ENCODE measurements at regions not wholly inside any gene's neighbourhood (a gene's known extent, or its start where the extent isn't known, plus 50 kb on each side); places are given as distances from the start of the nearest gene placed in this dataset.

DNA sequence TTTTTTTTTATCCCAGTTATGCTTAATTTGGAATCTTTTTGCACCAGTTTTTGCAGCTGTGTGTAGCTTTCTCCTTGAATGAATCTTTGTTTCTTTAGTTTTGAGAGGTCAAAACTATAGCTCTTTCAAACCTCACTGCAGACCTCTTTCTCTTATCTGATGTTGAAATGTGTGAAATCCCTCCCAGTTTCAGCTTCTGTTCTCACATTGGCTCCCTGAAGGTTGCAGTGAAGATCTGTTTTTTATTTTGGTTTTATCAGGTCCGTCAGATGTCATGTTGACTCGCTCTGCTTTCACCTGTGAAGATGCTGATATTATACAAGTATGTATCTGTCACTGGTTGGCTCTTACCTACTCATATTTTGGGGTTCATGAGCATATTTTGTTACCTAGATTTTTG is 372.0 kb downstream of the RFC3 start:
- no peaks in the 10 kb centered on the region for H3K4me1 Mint-ChIP-seq (ENCODE audit: unreplicated experiment)
- no peak overlapping the region for H3K27ac Mint-ChIP-seq
- no peaks in the 10 kb centered on the region for H3K27me3 Mint-ChIP-seq
- H3K4me3 Mint-ChIP-seq: no peak overlapping the region
- TF ChIP-seq, protein P1, sequence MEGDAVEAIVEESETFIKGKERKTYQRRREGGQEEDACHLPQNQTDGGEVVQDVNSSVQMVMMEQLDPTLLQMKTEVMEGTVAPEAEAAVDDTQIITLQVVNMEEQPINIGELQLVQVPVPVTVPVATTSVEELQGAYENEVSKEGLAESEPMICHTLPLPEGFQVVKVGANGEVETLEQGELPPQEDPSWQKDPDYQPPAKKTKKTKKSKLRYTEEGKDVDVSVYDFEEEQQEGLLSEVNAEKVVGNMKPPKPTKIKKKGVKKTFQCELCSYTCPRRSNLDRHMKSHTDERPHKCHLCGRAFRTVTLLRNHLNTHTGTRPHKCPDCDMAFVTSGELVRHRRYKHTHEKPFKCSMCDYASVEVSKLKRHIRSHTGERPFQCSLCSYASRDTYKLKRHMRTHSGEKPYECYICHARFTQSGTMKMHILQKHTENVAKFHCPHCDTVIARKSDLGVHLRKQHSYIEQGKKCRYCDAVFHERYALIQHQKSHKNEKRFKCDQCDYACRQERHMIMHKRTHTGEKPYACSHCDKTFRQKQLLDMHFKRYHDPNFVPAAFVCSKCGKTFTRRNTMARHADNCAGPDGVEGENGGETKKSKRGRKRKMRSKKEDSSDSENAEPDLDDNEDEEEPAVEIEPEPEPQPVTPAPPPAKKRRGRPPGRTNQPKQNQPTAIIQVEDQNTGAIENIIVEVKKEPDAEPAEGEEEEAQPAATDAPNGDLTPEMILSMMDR (conservative IDR thresholded peaks at IDR 0.05): no peak
- DNase-seq (ENCODE audit: extremely low spot score, unreplicated experiment): no peak
- H3K36me3 Mint-ChIP-seq: no peaks in the 10 kb centered on the region
- peaks cover 4% of the 10 kb centered on the region for H3K9me3 Mint-ChIP-seq

DNA sequence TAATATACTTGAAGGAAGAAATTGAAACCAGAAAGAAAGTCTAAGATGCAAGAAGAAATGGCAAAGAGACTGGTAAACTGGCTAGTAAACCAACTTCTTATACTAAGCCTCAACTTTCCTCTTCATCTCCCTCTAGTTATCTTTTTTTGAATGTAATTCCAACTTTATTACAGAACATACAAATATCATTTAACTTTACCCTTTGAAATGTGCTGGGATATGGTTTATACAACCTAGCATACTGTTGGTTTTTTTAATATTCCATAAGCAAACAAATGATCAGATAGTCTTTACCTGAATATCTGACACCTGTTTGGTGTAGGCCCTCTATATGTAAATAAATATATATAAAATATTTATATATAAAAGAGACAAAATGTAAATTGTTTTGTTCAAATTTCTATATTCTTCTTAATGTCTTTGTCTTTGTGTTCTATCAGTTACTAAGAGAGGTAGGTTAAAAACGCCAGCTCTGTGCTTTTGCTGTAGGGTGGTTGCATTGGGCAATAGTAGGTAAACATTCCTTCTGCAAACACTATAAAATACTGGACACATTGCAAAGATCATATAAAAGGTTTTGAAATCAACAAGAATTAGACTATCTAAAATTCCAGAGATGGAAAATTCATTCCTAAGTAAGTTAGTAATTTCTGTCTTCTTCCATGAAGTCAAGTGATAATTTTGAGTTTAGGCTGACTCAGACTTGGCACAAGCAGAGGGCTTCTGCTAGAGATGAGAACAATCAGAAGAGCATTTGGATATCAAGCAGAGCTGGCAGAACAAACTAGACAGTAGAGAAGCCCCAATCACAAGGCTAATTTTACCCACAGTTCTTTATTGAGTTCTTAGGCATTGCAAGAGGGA is 383.3 kb downstream of the RFC3 start:
- no peak overlapping the region for H3K27ac Mint-ChIP-seq
- H3K36me3 Mint-ChIP-seq: no peaks in the 10 kb centered on the region
- H3K4me3 Mint-ChIP-seq: no peak overlapping the region
- TF ChIP-seq, protein P1 (conservative IDR thresholded peaks at IDR 0.05): no peak
- no peaks in the 10 kb centered on the region for H3K27me3 Mint-ChIP-seq
- no peaks in the 10 kb centered on the region for H3K4me1 Mint-ChIP-seq (ENCODE audit: unreplicated experiment)
- no peak for DNase-seq (ENCODE audit: extremely low spot score, unreplicated experiment)
- no peaks in the 10 kb centered on the region for H3K9me3 Mint-ChIP-seq

DNA sequence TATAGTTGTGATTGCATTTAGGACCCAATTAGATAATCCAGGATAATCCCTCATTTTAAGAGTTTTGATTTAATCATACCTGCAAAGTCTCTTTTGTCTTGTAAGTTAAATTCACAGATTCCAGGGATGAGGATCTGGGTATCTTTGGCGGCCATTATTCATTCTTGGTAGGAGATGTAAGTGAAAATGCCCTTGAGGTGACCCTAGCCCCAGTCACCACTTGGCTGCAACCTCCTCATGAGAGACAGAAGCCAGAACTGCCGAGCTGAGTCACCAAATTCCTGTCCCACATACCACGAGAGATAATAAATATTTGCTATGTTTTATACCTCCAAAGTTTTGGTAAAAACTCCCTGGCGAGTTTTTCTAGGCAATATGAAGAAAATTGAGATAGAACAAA is 389.4 kb downstream of the RFC3 start:
- H3K27me3 Mint-ChIP-seq: no peaks in the 10 kb centered on the region
- no peaks in the 10 kb centered on the region for H3K36me3 Mint-ChIP-seq
- H3K4me1 Mint-ChIP-seq (ENCODE audit: unreplicated experiment): peaks cover 19% of the 10 kb centered on the region
- H3K4me3 Mint-ChIP-seq: no peak overlapping the region
- no peak overlapping the region for H3K27ac Mint-ChIP-seq
- DNase-seq (ENCODE audit: extremely low spot score, unreplicated experiment): no peak
- no peaks in the 10 kb centered on the region for H3K9me3 Mint-ChIP-seq
- TF ChIP-seq, protein P1 (conservative IDR thresholded peaks at IDR 0.05): no peak

DNA sequence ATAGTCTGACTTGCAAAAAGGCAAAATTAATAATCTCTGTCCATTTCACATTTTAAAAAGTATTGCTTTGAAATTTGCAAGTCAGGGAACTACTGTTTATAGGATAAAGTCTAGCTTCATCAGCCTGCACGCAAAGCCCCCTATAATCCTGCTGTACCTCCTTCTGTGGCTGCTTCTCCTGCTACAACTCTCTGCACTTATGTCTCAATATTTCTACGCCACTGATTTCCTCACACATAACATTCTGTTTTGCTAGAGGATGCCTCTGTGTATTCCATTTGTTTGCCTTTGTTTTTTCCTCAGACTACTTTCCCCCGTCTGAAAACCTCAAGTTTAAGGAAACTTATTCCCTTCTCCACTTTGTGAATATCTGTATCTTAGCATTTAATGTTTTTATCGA is 389.9 kb downstream of the RFC3 start:
- no peak for DNase-seq (ENCODE audit: extremely low spot score, unreplicated experiment)
- TF ChIP-seq, protein P1 (conservative IDR thresholded peaks at IDR 0.05): no peak
- peaks cover 19% of the 10 kb centered on the region for H3K4me1 Mint-ChIP-seq (ENCODE audit: unreplicated experiment)
- no peaks in the 10 kb centered on the region for H3K27me3 Mint-ChIP-seq
- peak overlapping the region; percentile 6 for H3K4me3 Mint-ChIP-seq
- H3K27ac Mint-ChIP-seq: no peak overlapping the region
- H3K36me3 Mint-ChIP-seq: no peaks in the 10 kb centered on the region
- no peaks in the 10 kb centered on the region for H3K9me3 Mint-ChIP-seq

DNA sequence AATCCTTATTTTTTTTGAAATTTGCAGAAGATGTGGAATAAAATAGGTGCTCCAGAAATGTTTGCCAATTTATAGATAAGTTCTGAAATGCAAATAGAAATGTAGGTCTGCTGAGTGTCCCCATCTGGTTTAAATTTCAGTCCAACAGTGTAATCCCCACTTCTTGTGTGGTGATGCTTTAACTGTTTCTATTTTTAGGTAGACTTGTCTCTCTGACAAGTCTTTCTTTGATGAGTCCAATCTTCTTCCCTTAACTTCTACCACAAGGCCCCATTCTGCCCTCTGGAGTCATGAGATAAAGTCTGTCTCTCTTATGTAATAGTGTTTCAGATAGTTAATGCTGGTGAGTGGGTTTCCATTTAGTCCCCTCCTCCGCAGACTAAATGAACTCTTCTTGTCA is 390.4 kb downstream of the RFC3 start:
- no peak for DNase-seq (ENCODE audit: extremely low spot score, unreplicated experiment)
- no peaks in the 10 kb centered on the region for H3K36me3 Mint-ChIP-seq
- H3K4me1 Mint-ChIP-seq (ENCODE audit: unreplicated experiment): peaks cover 19% of the 10 kb centered on the region
- no peaks in the 10 kb centered on the region for H3K9me3 Mint-ChIP-seq
- H3K4me3 Mint-ChIP-seq: no peak overlapping the region
- H3K27ac Mint-ChIP-seq: no peak overlapping the region
- H3K27me3 Mint-ChIP-seq: no peaks in the 10 kb centered on the region
- TF ChIP-seq, protein P1 (conservative IDR thresholded peaks at IDR 0.05): no peak
